ENCODE measurements at regions not wholly inside any gene's neighbourhood (a gene's known extent, or its start where the extent isn't known, plus 50 kb on each side); places are given as distances from the start of the nearest gene placed in this dataset.
"Not testable (repeated sequence)": the region's sequence is repeated elsewhere in the genome, so short reads cannot be mapped to it uniquely, and the experiment has no call there.

- TF ChIP-seq CTCF (IDR thresholded peaks at IDR 0.05; ENCODE audit: low read depth, low read length) = no peak
- Histone ChIP-seq H3K27me3 (ENCODE audit: control insufficient read depth, insufficient read depth, low read length) (no peaks in the 10 kb centered on the region), H3K9me3 (ENCODE audit: control insufficient read depth, insufficient read depth, low read length) (peaks cover 48% of the 10 kb centered on the region), H3K27ac (ENCODE audit: low read depth, low read length) (peak overlapping the region; percentile 25), H3K4me3 (ENCODE audit: low read depth, low read length) (no peak overlapping the region)
- POLR2A ChIA-PET = no interaction called here
- CTCF ChIA-PET = no interaction called here
- DNase-seq (ENCODE audit: low read depth, low spot score) = no peak
These were observed 182.3 kb downstream of the OR4M2 start for GRCh38 chr15:22262613-22263020.

GRCh38 chr15:22263738-22264137, 183.4 kb downstream of the OR4M2 start:
- no peak overlapping the region for H3K4me3 ChIP-seq (ENCODE audit: low read depth, low read length)
- ChIA-PET POLR2A (no interaction called here), CTCF (no interaction called here)
- no peak for DNase-seq (ENCODE audit: low read depth, low spot score)
- H3K27ac ChIP-seq (ENCODE audit: low read depth, low read length) = no peak overlapping the region
- no peaks in the 10 kb centered on the region for H3K27me3 ChIP-seq (ENCODE audit: control insufficient read depth, insufficient read depth, low read length)
- peaks cover 53% of the 10 kb centered on the region for H3K9me3 ChIP-seq (ENCODE audit: control insufficient read depth, insufficient read depth, low read length)
- TF ChIP-seq CTCF (IDR thresholded peaks at IDR 0.05; ENCODE audit: low read depth, low read length) = no peak

GRCh38 chr15:22264272-22264671, 183.9 kb downstream of the OR4M2 start:
- H3K27me3 ChIP-seq (ENCODE audit: control insufficient read depth, insufficient read depth, low read length); H3K4me3 ChIP-seq (ENCODE audit: low read depth, low read length); DNase-seq (ENCODE audit: low read depth, low spot score); POLR2A ChIA-PET; H3K27ac ChIP-seq (ENCODE audit: low read depth, low read length); CTCF ChIA-PET: not testable (repeated sequence)
- peaks cover 53% of the 10 kb centered on the region for H3K9me3 ChIP-seq (ENCODE audit: control insufficient read depth, insufficient read depth, low read length)

GRCh38 chr15:22265056-22265945, 185.0 kb downstream of the OR4M2 start:
- DNase-seq (ENCODE audit: low read depth, low spot score) = no peak
- peaks cover 55% of the 10 kb centered on the region for H3K9me3 ChIP-seq (ENCODE audit: control insufficient read depth, insufficient read depth, low read length)
- H3K27ac ChIP-seq (ENCODE audit: low read depth, low read length) = no peak overlapping the region
- ChIA-PET CTCF (no interaction called here), POLR2A (no interaction called here)
- no peaks in the 10 kb centered on the region for H3K27me3 ChIP-seq (ENCODE audit: control insufficient read depth, insufficient read depth, low read length)
- H3K4me3 ChIP-seq (ENCODE audit: low read depth, low read length) = no peak overlapping the region
- no peak for TF ChIP-seq CTCF (IDR thresholded peaks at IDR 0.05; ENCODE audit: low read depth, low read length)

GRCh38 chr15:22265970-22266369, 185.6 kb downstream of the OR4M2 start:
- ChIA-PET POLR2A (no interaction called here), CTCF (no interaction called here)
- no peak overlapping the region for H3K4me3 ChIP-seq (ENCODE audit: low read depth, low read length)
- no peak for TF ChIP-seq CTCF (IDR thresholded peaks at IDR 0.05; ENCODE audit: low read depth, low read length)
- no peak for DNase-seq (ENCODE audit: low read depth, low spot score)
- H3K27ac ChIP-seq (ENCODE audit: low read depth, low read length) = no peak overlapping the region
- peaks cover 60% of the 10 kb centered on the region for H3K9me3 ChIP-seq (ENCODE audit: control insufficient read depth, insufficient read depth, low read length)
- H3K27me3 ChIP-seq (ENCODE audit: control insufficient read depth, insufficient read depth, low read length) = no peaks in the 10 kb centered on the region

Data from AG04450 (cell line).